Uterus (tissue), 3 donors: ENCODE measurements at regions not wholly inside any gene's neighbourhood (a gene's known extent, or its start where the extent isn't known, plus 50 kb on each side); places are given as distances from the start of the nearest gene placed in this dataset.

Source experiments
- DNase-seq, 2 donors: peaks; one replicate each; pipeline ENCODE4 v3.0.0-alpha.2; 2019 to 2020
- H3K27ac ChIP-seq, 2 donors: fragments of 200-600 bp; sonication (generic); 1 replicate in 1 of 2; 2 replicates in 1 of 2; pipeline ENCODE4 v1.5.1; 2016 to 2018
- H3K27me3 ChIP-seq, 2 donors: fragments of 200-600 bp; sonication (generic); one replicate each; pipeline ENCODE4 v1.5.1; 2018 to 2019; ENCODE audit warnings: control low read depth in 1 of 2
- H3K36me3 ChIP-seq, 2 donors: fragments of 200-600 bp; sonication (generic); one replicate each; pipeline ENCODE4 v1.5.1; 2019; ENCODE audit warnings: control low read depth in 1 of 2
- H3K4me1 ChIP-seq, 2 donors: fragments of 200-600 bp; sonication (generic); one replicate each; pipeline ENCODE4 v1.5.1; 2018 to 2019; ENCODE audit warnings: control low read depth in 1 of 2
- H3K4me3 ChIP-seq, 2 donors: fragments of 200-600 bp; sonication (generic); 1 replicate in 1 of 2; 2 replicates in 1 of 2; pipeline ENCODE4 v1.5.1; 2018 to 2019; ENCODE audit warnings: mild to moderate bottlenecking in 1 of 2
- H3K9me3 ChIP-seq, 2 donors: fragments of 200-600 bp; sonication (generic); one replicate each; pipeline ENCODE4 v1.5.1; 2019; ENCODE audit warnings: control low read depth in 1 of 2
- CTCF ChIP-seq, 4 experiments: fragments of 200-600 bp in 2 of 4; fragments of 450-650 bp in 2 of 4; sonication (generic) in 2 of 4; IDR thresholded peaks; one replicate each; pipeline ENCODE4 v1.5.1; 2016 to 2019; ENCODE audit warnings: antibody characterized with exemption in 4 of 4, mild to moderate bottlenecking in 2 of 4, moderate library complexity in 1 of 4
- POLR2A ChIP-seq, 2 donors: fragments of 450-650 bp; IDR thresholded peaks; one replicate each; pipeline ENCODE4 v1.6.1; 2016; ENCODE audit warnings: antibody characterized with exemption in 2 of 2, mild to moderate bottlenecking in 1 of 2, moderate library complexity in 1 of 2
- intact Hi-C: fragments of 100-400 bp; cut with DNase I; formaldehyde crosslinking; loops from one replicate; pipeline ENCODE4 v1.15.1; 2023; ENCODE audit warnings: low total_unique reads
- donor health status: DM: yes; HTN: yes; CAD: no.

- Histone ChIP-seq H3K4me3 (no peak overlapping the region), H3K9me3 (no peaks in the 10 kb centered on the region), H3K36me3 (no peaks in the 10 kb centered on the region), H3K4me1 (no peaks in the 10 kb centered on the region), H3K27ac (no peak overlapping the region), H3K27me3 (no peaks in the 10 kb centered on the region)
- no peak for DNase-seq
- no peak for TF ChIP-seq CTCF (IDR thresholded peaks at IDR 0.05)
- no peak for TF ChIP-seq POLR2A (IDR thresholded peaks at IDR 0.05)
- intact Hi-C loops = no loop called here
Measured at GRCh38 chr11:29879560-29879959, 137.3 kb downstream of the KCNA4 start.

- H3K27ac ChIP-seq = no peak overlapping the region
- TF ChIP-seq CTCF (IDR thresholded peaks at IDR 0.05) = no peak
- no peak for TF ChIP-seq POLR2A (IDR thresholded peaks at IDR 0.05)
- no peaks in the 10 kb centered on the region for H3K4me1 ChIP-seq
- no peaks in the 10 kb centered on the region for H3K27me3 ChIP-seq
- no peak for DNase-seq
- H3K4me3 ChIP-seq = no peak overlapping the region
- no peaks in the 10 kb centered on the region for H3K36me3 ChIP-seq
- intact Hi-C loops = no loop called here
- H3K9me3 ChIP-seq = no peaks in the 10 kb centered on the region
Measured at GRCh38 chr11:29876192-29876591, 140.6 kb downstream of the KCNA4 start.

- Histone ChIP-seq H3K36me3 (no peaks in the 10 kb centered on the region), H3K9me3 (no peaks in the 10 kb centered on the region), H3K27me3 (no peaks in the 10 kb centered on the region), H3K4me3 (no peak overlapping the region), H3K4me1 (no peaks in the 10 kb centered on the region), H3K27ac (no peak overlapping the region)
- TF ChIP-seq CTCF (IDR thresholded peaks at IDR 0.05) (no peak), POLR2A (IDR thresholded peaks at IDR 0.05) (no peak)
- DNase-seq = no peak
- intact Hi-C loops = no loop called here
Measured at GRCh38 chr11:29847219-29847618, 169.6 kb downstream of the KCNA4 start.

- Histone ChIP-seq H3K36me3 (no peaks in the 10 kb centered on the region), H3K27me3 (no peaks in the 10 kb centered on the region), H3K27ac (no peak overlapping the region), H3K4me3 (no peak overlapping the region), H3K9me3 (no peaks in the 10 kb centered on the region), H3K4me1 (no peaks in the 10 kb centered on the region)
- TF ChIP-seq POLR2A (IDR thresholded peaks at IDR 0.05) (no peak), CTCF (IDR thresholded peaks at IDR 0.05) (no peak)
- intact Hi-C loops = no loop called here
- DNase-seq = no peak
Measured at GRCh38 chr11:29844701-29845379, 172.0 kb downstream of the KCNA4 start.

GRCh38 chr11:29844031-29844430 is 172.8 kb downstream of the KCNA4 start:
- intact Hi-C loops = no loop called here
- H3K27ac ChIP-seq = no peak overlapping the region
- H3K27me3 ChIP-seq = no peaks in the 10 kb centered on the region
- no peaks in the 10 kb centered on the region for H3K9me3 ChIP-seq
- no peak for TF ChIP-seq POLR2A (IDR thresholded peaks at IDR 0.05)
- TF ChIP-seq CTCF (IDR thresholded peaks at IDR 0.05) = no peak
- no peak overlapping the region for H3K4me3 ChIP-seq
- H3K4me1 ChIP-seq = no peaks in the 10 kb centered on the region
- no peaks in the 10 kb centered on the region for H3K36me3 ChIP-seq
- no peak for DNase-seq
